ENCODE measurements at regions not wholly inside any gene's neighbourhood (a gene's known extent, or its start where the extent isn't known, plus 50 kb on each side); places are given as distances from the start of the nearest gene placed in this dataset.
A peak's percentile ranks its signal among the peaks of the same experiment; 100 is the strongest.

DNA sequence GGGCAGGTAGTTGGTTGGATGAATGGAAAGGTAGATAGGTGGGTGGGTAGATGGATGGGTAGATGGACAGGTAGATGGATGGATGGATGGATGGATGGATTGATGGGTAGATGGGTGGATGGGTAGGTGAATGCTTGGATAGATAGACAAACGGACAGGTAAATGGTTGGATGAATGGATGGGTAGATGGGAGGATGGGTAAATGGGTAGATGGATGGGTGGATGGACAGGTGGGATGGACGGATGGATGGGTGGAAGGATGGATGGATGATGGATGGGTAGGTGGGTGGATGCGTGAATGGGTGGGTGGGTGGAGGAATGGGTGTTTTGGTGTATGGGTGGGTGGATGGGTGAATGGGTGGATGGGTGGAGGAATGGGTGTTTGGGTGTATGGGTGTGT, 50.1 kb upstream of the ASAP2 start:
- DNase-seq, result no peak

DNA sequence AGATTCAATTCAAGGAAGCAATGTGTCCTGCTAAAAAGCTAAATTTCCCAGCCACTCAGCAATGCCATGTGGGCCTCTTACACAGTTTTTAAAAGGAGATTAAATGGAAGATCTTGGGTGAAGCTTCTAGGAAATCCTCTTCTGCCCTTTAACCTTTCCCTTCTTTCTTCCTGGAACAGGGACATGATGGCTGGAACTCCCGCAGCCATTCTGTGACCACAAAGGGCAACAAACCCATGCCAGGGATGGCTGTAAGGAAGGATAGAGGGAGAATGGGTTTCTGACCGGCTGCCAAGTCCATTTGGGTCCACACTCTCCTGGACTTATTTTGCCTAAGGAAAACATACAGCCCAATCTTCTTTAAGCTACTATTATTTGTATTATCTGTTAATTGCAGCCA, 52.6 kb upstream of the ASAP2 start:
- no peak for DNase-seq

- no peak for DNase-seq
These were observed 53.0 kb upstream of the ASAP2 start for GRCh38 chr2:9153643-9153980.

DNA sequence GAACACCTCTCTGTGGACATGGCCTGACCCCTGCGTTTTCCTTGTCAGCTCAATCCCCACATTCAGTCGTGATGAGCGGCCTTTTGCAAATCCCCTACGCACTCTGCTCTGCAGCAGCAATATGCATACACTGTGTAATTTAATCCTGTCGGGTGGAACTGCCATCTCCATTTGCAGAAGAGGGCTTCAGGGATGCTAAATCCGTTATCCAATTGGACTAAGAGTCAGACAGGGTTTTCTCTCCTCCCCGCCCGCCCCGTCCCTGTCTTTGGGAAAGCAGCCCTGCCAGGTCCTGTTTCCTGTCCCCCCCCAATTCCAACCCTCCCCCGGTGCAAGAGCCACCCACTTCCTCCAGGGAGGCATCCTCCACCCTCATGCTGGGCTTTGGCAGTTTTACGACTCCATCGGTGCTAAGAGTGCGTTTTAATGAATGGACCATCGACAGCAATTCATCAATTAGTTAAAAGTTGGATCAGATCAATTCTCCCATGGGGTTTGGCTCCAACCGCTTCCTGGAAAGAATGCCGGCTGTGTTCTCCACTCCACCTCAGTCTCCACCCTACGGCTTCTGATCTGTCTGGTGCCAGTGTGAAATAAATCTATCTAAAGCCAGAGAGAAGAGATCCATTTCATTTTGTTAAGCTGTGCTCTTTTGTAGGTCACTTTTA, 53.5 kb upstream of the ASAP2 start:
- no peak for DNase-seq

GRCh38 chr2:9150906-9151305, 55.7 kb upstream of the ASAP2 start:
- DNase-seq, result no peak

GRCh38 chr2:9150568-9150900, 56.1 kb upstream of the ASAP2 start:
- no peak for DNase-seq

DNA sequence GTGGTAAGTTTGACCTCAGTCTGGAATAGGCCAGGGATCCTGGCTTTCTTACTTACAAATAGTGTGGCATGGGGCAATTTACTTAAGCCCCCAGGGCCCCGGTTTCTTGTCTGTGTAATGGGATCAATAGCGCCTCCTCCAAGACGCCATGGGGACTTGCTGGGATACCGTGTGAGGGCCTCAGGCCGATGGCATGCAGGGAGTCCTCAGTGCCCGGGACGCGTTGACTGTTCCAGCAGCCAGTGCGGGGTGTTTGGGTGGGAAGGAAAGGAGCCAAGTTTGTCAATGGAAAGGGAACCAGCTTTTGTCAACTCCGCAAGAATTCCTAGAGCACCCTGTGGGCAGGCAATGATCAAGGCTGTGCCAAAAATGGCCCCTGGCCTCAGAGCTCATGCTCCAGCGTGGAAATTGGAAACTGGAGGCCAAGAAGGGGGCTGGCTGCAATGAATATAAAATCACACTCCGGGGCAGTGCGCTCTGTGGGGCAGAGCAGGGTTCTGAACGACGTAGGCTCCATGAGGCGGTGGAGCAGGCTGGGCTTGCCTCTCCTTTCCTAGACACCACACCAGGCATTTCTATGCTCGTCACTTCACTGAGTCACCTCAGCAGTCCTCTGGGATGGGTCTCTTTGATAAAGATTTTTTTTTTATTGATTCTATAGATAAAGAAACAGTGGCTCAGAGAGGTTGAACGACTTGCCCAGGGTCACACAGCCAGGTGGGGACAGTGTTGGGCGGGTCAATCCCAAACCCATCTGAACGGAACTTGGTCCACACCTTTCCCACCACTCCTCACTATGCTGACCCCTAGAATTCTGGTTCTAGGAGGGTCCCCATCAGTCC, 56.7 kb upstream of the ASAP2 start:
- no peak for DNase-seq

DNA sequence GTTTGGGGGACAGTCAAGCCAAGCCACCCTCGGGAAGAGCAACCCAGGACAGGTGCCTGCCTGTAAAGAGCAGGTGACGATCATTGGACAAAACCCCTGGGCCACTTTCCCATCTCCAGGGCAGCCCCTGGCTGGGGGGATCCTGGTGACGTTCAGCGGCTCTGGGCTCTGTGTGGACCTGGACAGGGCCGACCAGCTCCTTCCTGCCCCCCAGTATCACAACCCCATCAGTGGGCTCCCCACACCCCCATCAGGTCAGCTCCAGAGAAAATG, 57.3 kb upstream of the ASAP2 start:
- no peak for DNase-seq

- DNase-seq, result no peak
These were observed 60.0 kb upstream of the ASAP2 start for GRCh38 chr2:9146646-9147045.

- no peak for DNase-seq
These were observed 60.7 kb upstream of the ASAP2 start for GRCh38 chr2:9145752-9146430.

- DNase-seq, result no peak
These were observed 61.4 kb upstream of the ASAP2 start for GRCh38 chr2:9145109-9145751.

- no peak for DNase-seq
These were observed 62.0 kb upstream of the ASAP2 start for GRCh38 chr2:9144617-9145016.

GRCh38 chr2:9144046-9144445, 62.6 kb upstream of the ASAP2 start:
- no peak for DNase-seq

DNA sequence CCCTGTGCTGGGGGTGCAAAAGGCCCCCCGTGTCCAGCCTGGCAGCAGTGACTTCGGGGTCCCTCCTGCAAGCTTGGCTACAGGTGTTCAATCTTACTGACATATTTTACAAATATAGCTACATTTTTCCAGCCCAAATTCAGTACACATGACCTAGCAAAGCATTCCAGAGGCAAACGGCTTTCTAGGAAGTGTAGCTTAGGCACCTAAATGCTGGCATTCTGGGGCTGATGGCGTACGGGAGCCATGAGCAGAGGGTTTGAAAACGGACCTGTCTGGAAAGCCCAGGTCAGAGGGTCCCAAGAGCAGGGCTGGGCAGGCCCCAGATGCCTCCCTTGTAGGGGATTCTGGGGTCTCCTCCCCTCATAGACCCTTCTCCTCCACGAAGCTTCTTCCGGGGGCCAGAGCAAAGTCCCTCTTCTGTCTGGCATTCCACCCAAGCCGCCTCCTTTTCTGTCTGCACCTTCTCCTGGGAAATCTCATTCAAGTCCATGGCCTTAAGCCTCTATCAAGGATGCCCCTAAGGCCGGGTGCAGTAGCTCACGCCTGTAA, 63.3 kb upstream of the ASAP2 start:
- no peak for DNase-seq

DNA sequence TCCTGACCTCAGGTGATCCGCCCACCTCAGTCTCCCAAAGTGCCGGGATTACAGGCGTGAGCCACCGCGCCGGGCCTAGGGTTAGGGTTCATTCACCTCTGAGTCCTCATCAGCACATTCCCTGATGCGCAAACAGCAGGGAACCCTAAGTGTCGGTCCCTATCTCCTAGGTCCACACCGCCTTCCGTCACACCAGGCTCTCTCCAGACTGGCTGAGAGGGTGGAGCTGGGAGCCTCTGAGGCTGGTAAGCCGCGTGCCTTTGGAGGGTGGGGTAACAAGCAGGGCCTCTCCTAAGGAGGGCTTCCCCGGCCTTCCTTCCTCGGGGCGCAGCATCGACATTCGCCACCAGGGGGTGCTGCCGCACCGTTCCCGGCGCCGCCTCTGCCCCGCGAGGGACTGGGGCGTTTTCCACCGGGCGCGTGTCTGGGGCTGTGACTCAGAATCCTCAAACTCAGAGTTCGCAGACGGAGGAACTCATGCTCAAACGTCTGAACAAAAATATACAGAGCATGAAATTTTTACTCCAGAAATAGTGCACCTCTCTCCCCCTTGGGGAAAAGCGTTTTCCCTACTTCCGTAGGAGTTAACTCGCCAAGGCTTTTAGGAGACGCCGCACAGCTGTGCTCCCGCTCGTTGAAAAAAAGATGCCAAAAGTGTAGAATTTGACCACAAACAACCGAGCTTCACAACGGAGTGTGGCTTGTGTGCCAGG, 63.9 kb upstream of the ASAP2 start:
- peak; percentile 49 for DNase-seq

DNA sequence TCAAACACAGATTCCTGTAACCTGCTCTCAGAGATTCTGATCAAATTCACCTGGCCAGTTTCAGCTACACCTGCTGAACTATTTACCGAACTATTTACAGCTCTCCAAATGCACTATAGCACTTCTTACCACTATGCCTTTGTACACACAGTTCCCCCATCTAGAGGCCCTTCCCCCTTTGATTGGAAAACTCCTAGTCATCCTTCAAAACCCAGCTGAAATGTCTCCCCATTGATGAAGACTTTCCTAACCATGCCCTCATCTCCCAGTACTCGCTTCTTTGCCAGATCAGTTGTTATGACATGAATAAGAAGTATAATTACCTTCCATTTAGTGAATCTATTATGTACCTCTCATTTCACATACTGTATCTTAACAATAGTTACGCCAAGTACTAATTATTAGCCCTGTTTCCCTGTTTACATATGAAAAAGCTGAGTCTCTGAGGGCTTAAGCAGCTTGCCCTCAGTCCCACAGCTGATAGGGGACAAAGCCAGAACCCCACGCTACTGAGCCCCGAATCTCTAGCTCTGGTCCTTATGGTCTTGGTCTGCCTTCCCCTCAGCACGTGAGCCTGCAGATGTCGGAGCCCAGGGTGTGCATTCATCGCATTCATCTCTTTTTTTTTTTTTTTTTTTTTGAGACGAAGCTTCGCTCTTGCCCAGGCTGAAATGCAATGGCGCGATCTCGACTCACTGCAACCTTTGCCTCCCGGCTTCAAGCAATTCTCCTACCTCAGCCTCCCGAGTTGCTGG, 64.7 kb upstream of the ASAP2 start:
- no peak for DNase-seq

DNA sequence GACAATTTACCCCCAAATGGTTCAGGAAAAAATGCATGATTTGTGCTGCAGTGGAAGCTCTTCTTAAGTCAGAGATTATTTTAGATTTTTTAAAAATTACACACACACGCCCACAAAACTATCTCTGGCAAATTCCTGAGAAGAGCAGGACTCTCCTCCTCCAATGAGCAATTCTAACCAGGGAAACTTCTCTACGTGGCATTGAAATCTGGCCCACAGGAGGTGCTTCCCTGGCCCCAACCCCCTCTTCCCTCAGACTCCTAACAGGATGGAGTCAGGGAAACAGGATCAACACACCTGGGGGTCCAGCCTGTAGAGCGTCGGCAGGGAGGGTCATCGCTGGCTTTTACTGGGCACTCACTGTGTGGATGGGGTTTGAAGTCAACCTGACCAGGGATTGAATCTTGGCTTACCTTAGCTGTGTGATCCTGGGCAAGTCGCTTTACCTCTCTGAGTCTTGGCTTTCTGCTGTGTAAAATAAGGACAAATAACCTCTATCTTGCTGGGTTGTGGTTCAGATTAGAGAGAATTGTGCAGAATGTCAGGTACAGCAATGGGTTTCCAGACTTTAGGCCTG, 65.4 kb upstream of the ASAP2 start:
- DNase-seq, result no peak

- DNase-seq, result no peak
These were observed 66.0 kb upstream of the ASAP2 start for GRCh38 chr2:9140645-9141044.

GRCh38 chr2:9139491-9140443, 66.8 kb upstream of the ASAP2 start:
- peak; percentile 42 for DNase-seq

- DNase-seq, result no peak
These were observed 69.0 kb upstream of the ASAP2 start for GRCh38 chr2:9137379-9138150.

Data from NCI-H510A treated with DMSO at 0.1 percent for 48 hours (cell line).